ENCODE measurements at regions not wholly inside any gene's neighbourhood (a gene's known extent, or its start where the extent isn't known, plus 50 kb on each side); places are given as distances from the start of the nearest gene placed in this dataset.

DNA sequence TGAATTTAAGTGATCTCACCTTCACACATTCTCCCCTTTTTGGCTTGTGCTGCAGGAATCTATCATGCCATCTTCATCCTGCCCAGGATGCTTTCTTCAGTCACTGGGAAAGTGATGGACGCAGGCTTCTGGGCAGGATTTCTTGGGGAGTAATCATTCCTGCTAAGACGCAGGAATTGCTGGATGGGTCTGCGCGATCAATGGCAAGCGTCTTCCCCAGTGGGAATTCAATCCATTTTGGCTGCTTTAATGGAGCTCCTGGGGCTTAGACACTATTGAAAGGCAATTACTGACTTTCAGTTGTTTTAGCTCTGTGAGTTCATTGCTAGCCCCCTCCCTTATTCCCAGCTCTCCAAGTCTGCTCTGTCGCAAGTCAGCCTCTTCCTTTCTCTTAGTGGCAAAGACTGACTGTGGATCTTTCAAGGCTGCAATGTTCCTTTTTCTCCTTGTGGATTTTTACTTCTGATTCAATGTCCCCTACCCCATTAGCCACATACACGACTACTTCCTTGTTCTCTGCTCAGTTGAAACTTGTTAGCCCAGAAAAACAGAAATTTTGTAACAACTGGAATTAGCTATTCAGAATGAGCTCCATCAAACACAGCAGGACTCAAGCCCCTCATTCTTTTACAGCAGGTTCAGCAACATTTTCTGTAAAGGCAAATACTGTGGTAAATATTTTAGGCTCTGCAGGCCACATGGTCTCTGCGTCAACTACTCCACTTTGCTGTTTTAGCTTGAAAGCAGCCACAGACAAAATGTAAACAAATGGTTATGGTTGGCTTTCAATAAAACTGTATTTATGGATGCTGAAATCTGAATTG lies 154.9 kb downstream of the ASB9 start:
- TF ChIP-seq GATA2 (IDR thresholded peaks at IDR 0.05; ENCODE audit: insufficient read depth, insufficient read length, low read depth, low read length) (no peak), MYC (IDR thresholded peaks at IDR 0.05; ENCODE audit: low read depth, low read length) (no peak), POLR2A (IDR thresholded peaks at IDR 0.05; ENCODE audit: low read depth, low read length) (no peak), EZH2 (IDR thresholded peaks at IDR 0.05; ENCODE audit: borderline replicate concordance, low read depth, low read length, severe bottlenecking) (no peak), FOS (IDR thresholded peaks at IDR 0.05; ENCODE audit: borderline replicate concordance, insufficient read depth, low read length) (no peak), MAX (IDR thresholded peaks at IDR 0.05; ENCODE audit: insufficient read depth, insufficient read length) (no peak), POLR2AphosphoS5 (IDR thresholded peaks at IDR 0.05; ENCODE audit: insufficient read depth, low read depth, low read length) (no peak), JUN (IDR thresholded peaks at IDR 0.05; ENCODE audit: borderline replicate concordance, insufficient read depth, insufficient read length, low read depth) (no peak)
- TF ChIP-seq, protein P1, sequence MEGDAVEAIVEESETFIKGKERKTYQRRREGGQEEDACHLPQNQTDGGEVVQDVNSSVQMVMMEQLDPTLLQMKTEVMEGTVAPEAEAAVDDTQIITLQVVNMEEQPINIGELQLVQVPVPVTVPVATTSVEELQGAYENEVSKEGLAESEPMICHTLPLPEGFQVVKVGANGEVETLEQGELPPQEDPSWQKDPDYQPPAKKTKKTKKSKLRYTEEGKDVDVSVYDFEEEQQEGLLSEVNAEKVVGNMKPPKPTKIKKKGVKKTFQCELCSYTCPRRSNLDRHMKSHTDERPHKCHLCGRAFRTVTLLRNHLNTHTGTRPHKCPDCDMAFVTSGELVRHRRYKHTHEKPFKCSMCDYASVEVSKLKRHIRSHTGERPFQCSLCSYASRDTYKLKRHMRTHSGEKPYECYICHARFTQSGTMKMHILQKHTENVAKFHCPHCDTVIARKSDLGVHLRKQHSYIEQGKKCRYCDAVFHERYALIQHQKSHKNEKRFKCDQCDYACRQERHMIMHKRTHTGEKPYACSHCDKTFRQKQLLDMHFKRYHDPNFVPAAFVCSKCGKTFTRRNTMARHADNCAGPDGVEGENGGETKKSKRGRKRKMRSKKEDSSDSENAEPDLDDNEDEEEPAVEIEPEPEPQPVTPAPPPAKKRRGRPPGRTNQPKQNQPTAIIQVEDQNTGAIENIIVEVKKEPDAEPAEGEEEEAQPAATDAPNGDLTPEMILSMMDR (IDR thresholded peaks at IDR 0.05; ENCODE audit: extremely low read depth in 1 of 2, insufficient read depth in 1 of 2, low read depth in 1 of 2, low read length in 2 of 2): no peak
- H3K4me3 ChIP-seq (replicated peaks in 1 of 3; ENCODE audit: insufficient read depth in 1 of 3, low read depth in 1 of 3, low read length in 3 of 3): no peak overlapping the region
- ChIA-PET POLR2A (no interaction called here), CTCF (no interaction called here)
- BruUV-seq (replicated peaks): no TSS peak
- no peaks in the 10 kb centered on the region for H4K20me1 ChIP-seq (replicated peaks; ENCODE audit: control insufficient read depth, extremely low read depth, insufficient read depth, low read length)
- no peaks in the 10 kb centered on the region for H3K4me1 ChIP-seq (ENCODE audit: control insufficient read depth, extremely low read depth, insufficient read depth, low read length)
- H3K4me2 ChIP-seq (ENCODE audit: insufficient read depth, low read length): no peak overlapping the region
- no peaks in the 10 kb centered on the region for H3K79me2 ChIP-seq (ENCODE audit: control insufficient read depth, insufficient read depth, low read length)
- H3K36me3 ChIP-seq (ENCODE audit: control insufficient read depth in 2 of 2, extremely low read depth in 1 of 2, insufficient read depth in 2 of 2, low read length in 2 of 2): no peaks in the 10 kb centered on the region
- H3K9ac ChIP-seq (replicated peaks; ENCODE audit: extremely low read depth, insufficient read depth, low read length): no peak overlapping the region
- dilution Hi-C loops (cut with MboI; ENCODE audit: extremely low pct_ligation_motif_present, low sequenced_read_pairs): no loop called here
- H3K9me1 ChIP-seq (replicated peaks; ENCODE audit: control insufficient read depth, extremely low read depth, insufficient read depth, low read length): no peaks in the 10 kb centered on the region
- no peaks in the 10 kb centered on the region for H3K9me3 ChIP-seq (replicated peaks; ENCODE audit: control insufficient read depth, insufficient read depth, low read length)
- intact Hi-C loops (cut with micrococcal nuclease): no loop called here
- H2AFZ ChIP-seq (ENCODE audit: low read depth, low read length): no peak overlapping the region
- H3K27me3 ChIP-seq (ENCODE audit: control insufficient read depth in 2 of 2, insufficient read depth in 2 of 2, low read length in 2 of 2): no peaks in the 10 kb centered on the region
- FAIRE-seq (no peak), DNase-seq (ENCODE audit: low read depth, low spot score) (no peak)
- H3K27ac ChIP-seq (ENCODE audit: insufficient read depth, low read depth, low read length): no peak overlapping the region
